LNCAP (cell line): ENCODE measurements at regions not wholly inside any gene's neighbourhood (a gene's known extent, or its start where the extent isn't known, plus 50 kb on each side); places are given as distances from the start of the nearest gene placed in this dataset.

Experiments
- CTCF ChIP-seq: fragments of 450-650 bp; IDR thresholded peaks from 2 replicates; pipeline ENCODE4 v1.5.1; 2017; ENCODE audit warnings: mild to moderate bottlenecking

GRCh38 chr1:29658688-29659087 lies 422.4 kb downstream of the PTPRU start:
- no peak for TF ChIP-seq CTCF

- no peak for TF ChIP-seq CTCF
Measured at GRCh38 chr1:29657816-29658215, 421.5 kb downstream of the PTPRU start.

GRCh38 chr1:29655945-29656850 lies 419.9 kb downstream of the PTPRU start:
- no peak for TF ChIP-seq CTCF

- no peak for TF ChIP-seq CTCF
Measured at GRCh38 chr1:29655145-29655544, 418.8 kb downstream of the PTPRU start.

GRCh38 chr1:29653886-29654450 lies 417.6 kb downstream of the PTPRU start:
- TF ChIP-seq CTCF: no peak

GRCh38 chr1:29653034-29653810 lies 416.9 kb downstream of the PTPRU start:
- no peak for TF ChIP-seq CTCF
